GM23338 (cell line): ENCODE measurements at regions not wholly inside any gene's neighbourhood (a gene's known extent, or its start where the extent isn't known, plus 50 kb on each side); places are given as distances from the start of the nearest gene placed in this dataset.

Source experiments
- ATAC-seq: fragments of 200-7000 bp; cut with Tn5 transposase; 3 replicates; pipeline ENCODE4 v1.9.1; 2020
- DNase-seq: peaks from one replicate; pipeline ENCODE4 v3.0.0-alpha.2; 2015; ENCODE audit warnings: low spot score
- H2AFZ ChIP-seq: fragments of 200-600 bp; sonication (generic); 2 replicates; pipeline ENCODE4 v1.8.0; 2016; ENCODE audit warnings: antibody characterized with exemption, mild to moderate bottlenecking, moderate library complexity
- H3F3A ChIP-seq: fragments of 200-600 bp; sonication (generic); replicated peaks from 2 replicates; pipeline ENCODE4 v1.8.0; 2017; ENCODE audit warnings: antibody characterized with exemption, mixed run types, low read depth
- H3K27ac ChIP-seq: fragments of 200-600 bp; sonication (generic); 2 replicates; pipeline ENCODE4 v1.6.1; 2016; ENCODE audit warnings: low read depth
- H3K27me3 ChIP-seq: fragments of 200-600 bp; sonication (generic); 2 replicates; pipeline ENCODE4 v1.8.0; 2016; ENCODE audit warnings: mild to moderate bottlenecking, mixed run types, moderate library complexity; ENCODE audit not compliant: insufficient read depth
- H3K36me3 ChIP-seq: fragments of 200-600 bp; sonication (generic); 2 replicates; pipeline ENCODE4 v1.8.0; 2016; ENCODE audit warnings: mild to moderate bottlenecking; ENCODE audit not compliant: insufficient read depth
- H3K4me1 ChIP-seq: fragments of 200-600 bp; sonication (generic); 2 replicates; pipeline ENCODE4 v1.8.0; 2016; ENCODE audit warnings: mild to moderate bottlenecking, moderate library complexity; ENCODE audit not compliant: insufficient read depth
- H3K4me2 ChIP-seq: fragments of 200-600 bp; sonication (generic); 2 replicates; pipeline ENCODE4 v1.7.1; 2017; ENCODE audit warnings: mixed run types
- H3K4me3 ChIP-seq: fragments of 200-600 bp; sonication (generic); 2 replicates; pipeline ENCODE4 v1.6.1; 2016; ENCODE audit warnings: mixed run types
- H3K79me2 ChIP-seq: fragments of 200-600 bp; sonication (generic); replicated peaks from 2 replicates; pipeline ENCODE4 v1.8.0; 2017; ENCODE audit warnings: mild to moderate bottlenecking; ENCODE audit not compliant: insufficient read depth
- H3K9me2 ChIP-seq: fragments of 200-600 bp; sonication (generic); 2 replicates; pipeline ENCODE4 v1.8.0; 2017; ENCODE audit not compliant: insufficient read depth
- H4K20me1 ChIP-seq: fragments of 200-600 bp; sonication (generic); replicated peaks from 2 replicates; pipeline ENCODE4 v1.8.0; 2017; ENCODE audit warnings: mild to moderate bottlenecking; ENCODE audit not compliant: insufficient read depth
- H3K27ac Mint-ChIP-seq: 2 replicates; pipeline ENCODE4 v1.8.0; 2020; ENCODE audit warnings: inconsistent platforms, mild to moderate bottlenecking, moderate library complexity, mixed read lengths
- H3K27me3 Mint-ChIP-seq: 3 replicates; pipeline ENCODE4 v1.8.0; 2022; ENCODE audit warnings: low read depth, mild to moderate bottlenecking, moderate library complexity, mixed read lengths, inconsistent platforms; ENCODE audit not compliant: insufficient read depth, poor library complexity
- H3K36me3 Mint-ChIP-seq: 3 replicates; pipeline ENCODE4 v1.8.0; 2021; ENCODE audit warnings: low read depth, mild to moderate bottlenecking, inconsistent platforms, moderate library complexity, mixed read lengths
- H3K4me1 Mint-ChIP-seq: 3 replicates; pipeline ENCODE4 v1.8.0; 2020; ENCODE audit warnings: mild to moderate bottlenecking, inconsistent platforms, mixed read lengths
- H3K4me3 Mint-ChIP-seq: 3 replicates; pipeline ENCODE4 v1.8.0; 2021; ENCODE audit warnings: moderate library complexity, mild to moderate bottlenecking, inconsistent platforms, mixed read lengths
- H3K9me3 Mint-ChIP-seq: 3 replicates; pipeline ENCODE4 v1.8.0; 2020; ENCODE audit warnings: moderate library complexity, mild to moderate bottlenecking, inconsistent platforms, mixed read lengths
- CREB1 ChIP-seq: fragments of 250-450 bp; sonication (Bioruptor Pico); IDR thresholded peaks from 2 replicates; pipeline ENCODE4 v1.5.0; 2020; ENCODE audit warnings: low read depth, mild to moderate bottlenecking, moderate library complexity
- EZH2phosphoT487 ChIP-seq: fragments of 200-600 bp; sonication (generic); IDR thresholded peaks from one replicate; pipeline ENCODE4 v1.8.1; 2018; ENCODE audit warnings: antibody characterized with exemption; ENCODE audit not compliant: unreplicated experiment
- NANOG ChIP-seq: IDR thresholded peaks from 2 replicates; pipeline ENCODE4 v1.6.1; 2016; ENCODE audit warnings: antibody characterized with exemption, borderline replicate concordance
- ZNF331 ChIP-seq: fragments of 250-450 bp; sonication (Bioruptor Pico); IDR thresholded peaks from 2 replicates; pipeline ENCODE4 v1.5.0; 2020; ENCODE audit warnings: low read depth, mild to moderate bottlenecking, moderate library complexity
- TF ChIP-seq, protein P1 (sequence below): IDR thresholded peaks from 2 replicates; pipeline ENCODE4 v1.6.1; 2016; ENCODE audit warnings: antibody characterized with exemption
- TF ChIP-seq, protein P2 (sequence below): fragments of 250-450 bp; sonication (Bioruptor Pico); IDR thresholded peaks from 2 replicates; pipeline ENCODE4 v1.5.0; 2020; ENCODE audit warnings: mild to moderate bottlenecking, moderate library complexity
- TF ChIP-seq, protein P3 (sequence below), 2 experiments: fragments of 200-600 bp in 1 of 2; sonication (generic) in 1 of 2; conservative IDR thresholded peaks; 2 replicates each; pipeline versions ENCODE4 v1.5.1 to v1.6.1; 2016 to 2017; ENCODE audit warnings: antibody characterized with exemption in 2 of 2, low read depth in 2 of 2, mild to moderate bottlenecking in 2 of 2, moderate library complexity in 1 of 2

DNA sequence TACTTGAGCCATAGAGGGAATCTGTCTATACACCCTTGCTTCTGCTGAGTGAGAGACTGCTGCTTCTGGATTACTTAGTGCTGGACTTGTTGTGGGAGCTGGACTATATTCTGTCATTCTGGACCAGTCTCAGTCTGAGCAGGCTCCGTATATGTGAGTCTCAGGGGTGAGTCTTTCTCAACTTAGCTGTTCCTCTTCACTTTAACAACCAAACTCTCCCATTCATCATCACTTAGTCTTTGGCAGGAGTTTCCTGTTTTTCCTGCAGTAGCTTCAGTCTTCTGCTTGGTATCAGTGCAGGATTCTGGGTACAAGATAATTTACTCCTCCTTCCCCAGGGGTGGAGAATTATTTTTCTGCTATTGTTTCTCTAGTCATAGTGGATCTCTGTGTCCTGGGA, 779.5 kb downstream of the METTL15 start:
- Histone ChIP-seq H3K4me1 (no peaks in the 10 kb centered on the region), H3K9me2 (0 out of 2 replicates have a peak, but pooled peaks cover 1% of the 10 kb centered on the region), H3K36me3 (no peaks in the 10 kb centered on the region), H3K27ac (no peak overlapping the region), H3K27me3 (no peaks in the 10 kb centered on the region), H3K4me3 (no peak overlapping the region), H2AFZ (0 out of 2 replicates have a peak overlapping the region, but pooled peaks have one; percentile 14), H3F3A (no peaks in the 10 kb centered on the region), H3K79me2 (no peaks in the 10 kb centered on the region), H3K4me2 (no peak overlapping the region), H4K20me1 (no peaks in the 10 kb centered on the region)
- H3K36me3 Mint-ChIP-seq = peaks cover 12% of the 10 kb centered on the region
- no peak for TF ChIP-seq EZH2phosphoT487
- TF ChIP-seq NANOG = no peak
- TF ChIP-seq, protein P1, sequence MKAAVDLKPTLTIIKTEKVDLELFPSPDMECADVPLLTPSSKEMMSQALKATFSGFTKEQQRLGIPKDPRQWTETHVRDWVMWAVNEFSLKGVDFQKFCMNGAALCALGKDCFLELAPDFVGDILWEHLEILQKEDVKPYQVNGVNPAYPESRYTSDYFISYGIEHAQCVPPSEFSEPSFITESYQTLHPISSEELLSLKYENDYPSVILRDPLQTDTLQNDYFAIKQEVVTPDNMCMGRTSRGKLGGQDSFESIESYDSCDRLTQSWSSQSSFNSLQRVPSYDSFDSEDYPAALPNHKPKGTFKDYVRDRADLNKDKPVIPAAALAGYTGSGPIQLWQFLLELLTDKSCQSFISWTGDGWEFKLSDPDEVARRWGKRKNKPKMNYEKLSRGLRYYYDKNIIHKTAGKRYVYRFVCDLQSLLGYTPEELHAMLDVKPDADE = no peak
- TF ChIP-seq CREB1 = no peak
- TF ChIP-seq, protein P2, sequence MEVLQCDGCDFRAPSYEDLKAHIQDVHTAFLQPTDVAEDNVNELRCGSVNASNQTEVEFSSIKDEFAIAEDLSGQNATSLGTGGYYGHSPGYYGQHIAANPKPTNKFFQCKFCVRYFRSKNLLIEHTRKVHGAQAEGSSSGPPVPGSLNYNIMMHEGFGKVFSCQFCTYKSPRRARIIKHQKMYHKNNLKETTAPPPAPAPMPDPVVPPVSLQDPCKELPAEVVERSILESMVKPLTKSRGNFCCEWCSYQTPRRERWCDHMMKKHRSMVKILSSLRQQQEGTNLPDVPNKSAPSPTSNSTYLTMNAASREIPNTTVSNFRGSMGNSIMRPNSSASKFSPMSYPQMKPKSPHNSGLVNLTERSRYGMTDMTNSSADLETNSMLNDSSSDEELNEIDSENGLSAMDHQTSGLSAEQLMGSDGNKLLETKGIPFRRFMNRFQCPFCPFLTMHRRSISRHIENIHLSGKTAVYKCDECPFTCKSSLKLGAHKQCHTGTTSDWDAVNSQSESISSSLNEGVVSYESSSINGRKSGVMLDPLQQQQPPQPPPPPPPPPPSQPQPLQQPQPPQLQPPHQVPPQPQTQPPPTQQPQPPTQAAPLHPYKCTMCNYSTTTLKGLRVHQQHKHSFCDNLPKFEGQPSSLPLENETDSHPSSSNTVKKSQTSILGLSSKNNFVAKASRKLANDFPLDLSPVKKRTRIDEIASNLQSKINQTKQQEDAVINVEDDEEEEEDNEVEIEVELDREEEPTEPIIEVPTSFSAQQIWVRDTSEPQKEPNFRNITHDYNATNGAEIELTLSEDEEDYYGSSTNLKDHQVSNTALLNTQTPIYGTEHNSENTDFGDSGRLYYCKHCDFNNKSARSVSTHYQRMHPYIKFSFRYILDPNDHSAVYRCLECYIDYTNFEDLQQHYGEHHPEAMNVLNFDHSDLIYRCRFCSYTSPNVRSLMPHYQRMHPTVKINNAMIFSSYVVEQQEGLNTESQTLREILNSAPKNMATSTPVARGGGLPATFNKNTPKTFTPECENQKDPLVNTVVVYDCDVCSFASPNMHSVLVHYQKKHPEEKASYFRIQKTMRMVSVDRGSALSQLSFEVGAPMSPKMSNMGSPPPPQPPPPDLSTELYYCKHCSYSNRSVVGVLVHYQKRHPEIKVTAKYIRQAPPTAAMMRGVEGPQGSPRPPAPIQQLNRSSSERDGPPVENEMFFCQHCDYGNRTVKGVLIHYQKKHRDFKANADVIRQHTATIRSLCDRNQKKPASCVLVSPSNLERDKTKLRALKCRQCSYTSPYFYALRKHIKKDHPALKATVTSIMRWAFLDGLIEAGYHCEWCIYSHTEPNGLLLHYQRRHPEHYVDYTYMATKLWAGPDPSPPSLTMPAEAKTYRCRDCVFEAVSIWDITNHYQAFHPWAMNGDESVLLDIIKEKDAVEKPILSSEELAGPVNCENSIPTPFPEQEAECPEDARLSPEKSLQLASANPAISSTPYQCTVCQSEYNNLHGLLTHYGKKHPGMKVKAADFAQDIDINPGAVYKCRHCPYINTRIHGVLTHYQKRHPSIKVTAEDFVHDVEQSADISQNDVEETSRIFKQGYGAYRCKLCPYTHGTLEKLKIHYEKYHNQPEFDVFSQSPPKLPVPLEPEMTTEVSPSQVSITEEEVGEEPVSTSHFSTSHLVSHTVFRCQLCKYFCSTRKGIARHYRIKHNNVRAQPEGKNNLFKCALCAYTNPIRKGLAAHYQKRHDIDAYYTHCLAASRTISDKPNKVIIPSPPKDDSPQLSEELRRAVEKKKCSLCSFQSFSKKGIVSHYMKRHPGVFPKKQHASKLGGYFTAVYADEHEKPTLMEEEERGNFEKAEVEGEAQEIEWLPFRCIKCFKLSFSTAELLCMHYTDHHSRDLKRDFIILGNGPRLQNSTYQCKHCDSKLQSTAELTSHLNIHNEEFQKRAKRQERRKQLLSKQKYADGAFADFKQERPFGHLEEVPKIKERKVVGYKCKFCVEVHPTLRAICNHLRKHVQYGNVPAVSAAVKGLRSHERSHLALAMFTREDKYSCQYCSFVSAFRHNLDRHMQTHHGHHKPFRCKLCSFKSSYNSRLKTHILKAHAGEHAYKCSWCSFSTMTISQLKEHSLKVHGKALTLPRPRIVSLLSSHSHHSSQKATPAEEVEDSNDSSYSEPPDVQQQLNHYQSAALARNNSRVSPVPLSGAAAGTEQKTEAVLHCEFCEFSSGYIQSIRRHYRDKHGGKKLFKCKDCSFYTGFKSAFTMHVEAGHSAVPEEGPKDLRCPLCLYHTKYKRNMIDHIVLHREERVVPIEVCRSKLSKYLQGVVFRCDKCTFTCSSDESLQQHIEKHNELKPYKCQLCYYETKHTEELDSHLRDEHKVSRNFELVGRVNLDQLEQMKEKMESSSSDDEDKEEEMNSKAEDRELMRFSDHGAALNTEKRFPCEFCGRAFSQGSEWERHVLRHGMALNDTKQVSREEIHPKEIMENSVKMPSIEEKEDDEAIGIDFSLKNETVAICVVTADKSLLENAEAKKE (CRISPR knock-in tag) = no peak
- DNase-seq (no peak), ATAC-seq (no peak)
- peaks cover 20% of the 10 kb centered on the region for H3K9me3 Mint-ChIP-seq
- peaks cover 3% of the 10 kb centered on the region for H3K27me3 Mint-ChIP-seq
- H3K27ac Mint-ChIP-seq = no peak overlapping the region
- no peaks in the 10 kb centered on the region for H3K4me1 Mint-ChIP-seq
- H3K4me3 Mint-ChIP-seq = no peak overlapping the region

DNA sequence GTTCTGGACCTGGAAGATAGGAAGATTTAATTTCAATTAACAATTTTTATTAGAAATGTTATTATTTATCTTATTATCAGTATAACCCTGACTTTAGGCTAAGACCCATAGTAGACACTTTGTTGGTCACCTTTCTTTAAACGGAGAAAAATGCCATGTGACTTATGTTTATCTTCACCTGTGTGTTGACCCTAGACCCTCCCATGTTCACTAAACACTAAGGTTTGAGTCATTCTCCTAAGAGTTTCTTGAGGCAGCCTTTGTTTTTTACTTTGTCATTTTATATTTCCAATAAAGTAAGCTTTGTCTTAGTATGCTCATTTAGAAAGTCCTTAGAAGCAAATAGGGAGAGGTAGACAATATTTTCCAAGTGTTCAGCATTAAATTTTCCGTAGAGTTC, 771.7 kb downstream of the METTL15 start:
- Mint-ChIP-seq H3K4me1 (no peaks in the 10 kb centered on the region), H3K4me3 (no peak overlapping the region), H3K27ac (no peak overlapping the region), H3K9me3 (peaks cover 3% of the 10 kb centered on the region; the same call in 1 of the 3 replicates), H3K27me3 (no peaks in the 10 kb centered on the region), H3K36me3 (no peaks in the 10 kb centered on the region)
- DNase-seq = no peak
- Histone ChIP-seq H3K9me2 (no peaks in the 10 kb centered on the region), H4K20me1 (no peaks in the 10 kb centered on the region), H3K27ac (no peak overlapping the region), H3K36me3 (no peaks in the 10 kb centered on the region), H3K4me1 (no peaks in the 10 kb centered on the region), H3F3A (no peaks in the 10 kb centered on the region), H3K4me2 (no peak overlapping the region), H3K4me3 (no peak overlapping the region), H3K79me2 (no peaks in the 10 kb centered on the region), H2AFZ (no peak overlapping the region), H3K27me3 (no peaks in the 10 kb centered on the region)
- ATAC-seq = no peak
- TF ChIP-seq ZNF331 (CRISPR knock-in tag) (no peak), EZH2phosphoT487 (no peak)
- TF ChIP-seq, protein P3, sequence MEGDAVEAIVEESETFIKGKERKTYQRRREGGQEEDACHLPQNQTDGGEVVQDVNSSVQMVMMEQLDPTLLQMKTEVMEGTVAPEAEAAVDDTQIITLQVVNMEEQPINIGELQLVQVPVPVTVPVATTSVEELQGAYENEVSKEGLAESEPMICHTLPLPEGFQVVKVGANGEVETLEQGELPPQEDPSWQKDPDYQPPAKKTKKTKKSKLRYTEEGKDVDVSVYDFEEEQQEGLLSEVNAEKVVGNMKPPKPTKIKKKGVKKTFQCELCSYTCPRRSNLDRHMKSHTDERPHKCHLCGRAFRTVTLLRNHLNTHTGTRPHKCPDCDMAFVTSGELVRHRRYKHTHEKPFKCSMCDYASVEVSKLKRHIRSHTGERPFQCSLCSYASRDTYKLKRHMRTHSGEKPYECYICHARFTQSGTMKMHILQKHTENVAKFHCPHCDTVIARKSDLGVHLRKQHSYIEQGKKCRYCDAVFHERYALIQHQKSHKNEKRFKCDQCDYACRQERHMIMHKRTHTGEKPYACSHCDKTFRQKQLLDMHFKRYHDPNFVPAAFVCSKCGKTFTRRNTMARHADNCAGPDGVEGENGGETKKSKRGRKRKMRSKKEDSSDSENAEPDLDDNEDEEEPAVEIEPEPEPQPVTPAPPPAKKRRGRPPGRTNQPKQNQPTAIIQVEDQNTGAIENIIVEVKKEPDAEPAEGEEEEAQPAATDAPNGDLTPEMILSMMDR (conservative IDR thresholded peaks at IDR 0.05; ENCODE audit: low read depth in 2 of 2) = no peak
